NCI-H2171 treated with DMSO at 0.1 percent for 48 hours (cell line): ENCODE measurements at regions not wholly inside any gene's neighbourhood (a gene's known extent, or its start where the extent isn't known, plus 50 kb on each side); places are given as distances from the start of the nearest gene placed in this dataset.

ENCODE experiments used
- DNase-seq: peaks from one replicate; lab custom pipeline; 2025; lab: John Stamatoyannopoulos, UW

GRCh38 chr5:116695681-116696080 lies 121.1 kb upstream of the SEMA6A start:
- no peak for DNase-seq

GRCh38 chr5:116686438-116686837 lies 111.8 kb upstream of the SEMA6A start:
- no peak for DNase-seq

GRCh38 chr5:116685931-116686330 lies 111.3 kb upstream of the SEMA6A start:
- no peak for DNase-seq

GRCh38 chr5:116685069-116685468 lies 110.4 kb upstream of the SEMA6A start:
- no peak for DNase-seq

- no peak for DNase-seq
These were observed 106.9 kb upstream of the SEMA6A start for GRCh38 chr5:116681334-116682013.

GRCh38 chr5:116675626-116675910 lies 100.9 kb upstream of the SEMA6A start:
- DNase-seq: no peak

- DNase-seq: peak; percentile 6
These were observed 100.4 kb upstream of the SEMA6A start for GRCh38 chr5:116674881-116675625.

- no peak for DNase-seq
These were observed 98.8 kb upstream of the SEMA6A start for GRCh38 chr5:116673453-116673852.

- no peak for DNase-seq
These were observed 97.6 kb upstream of the SEMA6A start for GRCh38 chr5:116672203-116672602.

GRCh38 chr5:116671211-116671736 lies 96.7 kb upstream of the SEMA6A start:
- no peak for DNase-seq

- peak; percentile 54 for DNase-seq
These were observed 94.8 kb upstream of the SEMA6A start for GRCh38 chr5:116669261-116670031.

GRCh38 chr5:116668390-116668789 lies 93.8 kb upstream of the SEMA6A start:
- DNase-seq: no peak

- no peak for DNase-seq
These were observed 92.3 kb upstream of the SEMA6A start for GRCh38 chr5:116666901-116667300.

- DNase-seq: no peak
These were observed 90.4 kb upstream of the SEMA6A start for GRCh38 chr5:116664988-116665387.

GRCh38 chr5:116663081-116663480 lies 88.5 kb upstream of the SEMA6A start:
- DNase-seq: no peak

GRCh38 chr5:116661419-116661818 lies 86.8 kb upstream of the SEMA6A start:
- no peak for DNase-seq

GRCh38 chr5:116660929-116661328 lies 86.3 kb upstream of the SEMA6A start:
- no peak for DNase-seq

GRCh38 chr5:116658830-116659229 lies 84.2 kb upstream of the SEMA6A start:
- DNase-seq: no peak

- DNase-seq: no peak
These were observed 83.5 kb upstream of the SEMA6A start for GRCh38 chr5:116658141-116658540.

GRCh38 chr5:116655431-116655830 lies 80.8 kb upstream of the SEMA6A start:
- DNase-seq: no peak

- no peak for DNase-seq
These were observed 80.3 kb upstream of the SEMA6A start for GRCh38 chr5:116654925-116655324.

GRCh38 chr5:116652903-116653302 lies 78.3 kb upstream of the SEMA6A start:
- DNase-seq: no peak

- DNase-seq: peak; percentile 67
These were observed 77.6 kb upstream of the SEMA6A start for GRCh38 chr5:116652196-116652729.
